ENCODE measurements at regions not wholly inside any gene's neighbourhood (a gene's known extent, or its start where the extent isn't known, plus 50 kb on each side); places are given as distances from the start of the nearest gene placed in this dataset.

- H3K14ac ChIP-seq (ENCODE audit: low read length): no peak overlapping the region
- no peak overlapping the region for H2AFZ ChIP-seq (ENCODE audit: insufficient read depth, low read length, poor library complexity)
- no peak overlapping the region for H4K91ac ChIP-seq (ENCODE audit: low read depth, low read length)
- H2BK5ac ChIP-seq (ENCODE audit: low read depth, low read length, poor library complexity): no peak overlapping the region
- no peak overlapping the region for H3K27ac ChIP-seq (ENCODE audit: low read depth, low read length)
- H3K79me2 ChIP-seq (ENCODE audit: control insufficient read depth, insufficient read depth, low read length, poor library complexity): no peaks in the 10 kb centered on the region
- no peak overlapping the region for H3K4ac ChIP-seq (ENCODE audit: low read depth, low read length)
- no peak overlapping the region for H3K4me2 ChIP-seq (ENCODE audit: low read length)
- H2AK5ac ChIP-seq (ENCODE audit: low read length): no peak overlapping the region
- H3K23ac ChIP-seq (ENCODE audit: low read length): no peak overlapping the region
- no peaks in the 10 kb centered on the region for H3K36me3 ChIP-seq (ENCODE audit: control insufficient read depth in 1 of 2, insufficient read depth in 2 of 2, low read length in 2 of 2)
- WGBS (ENCODE audit: extremely low coverage, insufficient coverage, insufficient read length): no CpG with 5 or more reads among the region's 2 CpGs
- H4K12ac ChIP-seq (ENCODE audit: low read depth, low read length): no peak overlapping the region
- no peaks in the 10 kb centered on the region for H3K4me1 ChIP-seq (ENCODE audit: control insufficient read depth in 1 of 2, insufficient read depth in 2 of 2, low read length in 2 of 2)
- H4K8ac ChIP-seq (ENCODE audit: low read depth, low read length): no peak overlapping the region
- H3K9ac ChIP-seq (ENCODE audit: low read length): no peak overlapping the region
- no peak for DNase-seq
- no peak overlapping the region for H2BK12ac ChIP-seq (ENCODE audit: low read length)
- H3K9me3 ChIP-seq (ENCODE audit: insufficient read depth, low read depth, low read length): no peaks in the 10 kb centered on the region
- no peaks in the 10 kb centered on the region for H3K27me3 ChIP-seq (ENCODE audit: insufficient read depth, low read length)
- H3K79me1 ChIP-seq (ENCODE audit: low read length): no peaks in the 10 kb centered on the region
- no peak overlapping the region for H3K18ac ChIP-seq (ENCODE audit: low read length)
- no peak overlapping the region for H2BK120ac ChIP-seq (ENCODE audit: insufficient read depth, low read length, poor library complexity)
- no peak overlapping the region for H3K4me3 ChIP-seq (ENCODE audit: low read depth, low read length)
Measured at GRCh38 chr4:112885897-112886296, 163.6 kb upstream of the ANK2 start.

GRCh38 chr4:112888622-112889021 lies 160.8 kb upstream of the ANK2 start:
- H3K79me1 ChIP-seq (ENCODE audit: low read length): no peaks in the 10 kb centered on the region
- no peak overlapping the region for H2BK12ac ChIP-seq (ENCODE audit: low read length)
- H3K27ac ChIP-seq (ENCODE audit: low read depth, low read length): no peak overlapping the region
- H3K36me3 ChIP-seq (ENCODE audit: control insufficient read depth in 1 of 2, insufficient read depth in 2 of 2, low read length in 2 of 2): no peaks in the 10 kb centered on the region
- H2BK120ac ChIP-seq (ENCODE audit: insufficient read depth, low read length, poor library complexity): no peak overlapping the region
- no peak overlapping the region for H2AFZ ChIP-seq (ENCODE audit: insufficient read depth, low read length, poor library complexity)
- no peak overlapping the region for H3K4me2 ChIP-seq (ENCODE audit: low read length)
- no peak for DNase-seq
- no peak overlapping the region for H3K14ac ChIP-seq (ENCODE audit: low read length)
- no peaks in the 10 kb centered on the region for H3K27me3 ChIP-seq (ENCODE audit: insufficient read depth, low read length)
- H3K23ac ChIP-seq (ENCODE audit: low read length): no peak overlapping the region
- no peak overlapping the region for H3K4me3 ChIP-seq (ENCODE audit: low read depth, low read length)
- no peak overlapping the region for H4K91ac ChIP-seq (ENCODE audit: low read depth, low read length)
- no peak overlapping the region for H2BK5ac ChIP-seq (ENCODE audit: low read depth, low read length, poor library complexity)
- WGBS (ENCODE audit: extremely low coverage, insufficient coverage, insufficient read length): no CpG with 5 or more reads among the region's 2 CpGs
- H4K8ac ChIP-seq (ENCODE audit: low read depth, low read length): no peak overlapping the region
- no peak overlapping the region for H3K18ac ChIP-seq (ENCODE audit: low read length)
- no peak overlapping the region for H3K9ac ChIP-seq (ENCODE audit: low read length)
- H4K12ac ChIP-seq (ENCODE audit: low read depth, low read length): no peak overlapping the region
- no peaks in the 10 kb centered on the region for H3K4me1 ChIP-seq (ENCODE audit: control insufficient read depth in 1 of 2, insufficient read depth in 2 of 2, low read length in 2 of 2)
- H2AK5ac ChIP-seq (ENCODE audit: low read length): no peak overlapping the region
- no peaks in the 10 kb centered on the region for H3K9me3 ChIP-seq (ENCODE audit: insufficient read depth, low read depth, low read length)
- H3K4ac ChIP-seq (ENCODE audit: low read depth, low read length): no peak overlapping the region
- no peaks in the 10 kb centered on the region for H3K79me2 ChIP-seq (ENCODE audit: control insufficient read depth, insufficient read depth, low read length, poor library complexity)

GRCh38 chr4:112889199-112889598 lies 160.3 kb upstream of the ANK2 start:
- no peak overlapping the region for H4K8ac ChIP-seq (ENCODE audit: low read depth, low read length)
- H3K79me2 ChIP-seq (ENCODE audit: control insufficient read depth, insufficient read depth, low read length, poor library complexity): no peaks in the 10 kb centered on the region
- no peak overlapping the region for H2AFZ ChIP-seq (ENCODE audit: insufficient read depth, low read length, poor library complexity)
- no peak overlapping the region for H4K12ac ChIP-seq (ENCODE audit: low read depth, low read length)
- H3K36me3 ChIP-seq (ENCODE audit: control insufficient read depth in 1 of 2, insufficient read depth in 2 of 2, low read length in 2 of 2): no peaks in the 10 kb centered on the region
- no peaks in the 10 kb centered on the region for H3K27me3 ChIP-seq (ENCODE audit: insufficient read depth, low read length)
- no peaks in the 10 kb centered on the region for H3K9me3 ChIP-seq (ENCODE audit: insufficient read depth, low read depth, low read length)
- H2BK5ac ChIP-seq (ENCODE audit: low read depth, low read length, poor library complexity): no peak overlapping the region
- no peak overlapping the region for H3K4ac ChIP-seq (ENCODE audit: low read depth, low read length)
- H4K91ac ChIP-seq (ENCODE audit: low read depth, low read length): no peak overlapping the region
- H3K18ac ChIP-seq (ENCODE audit: low read length): no peak overlapping the region
- H3K9ac ChIP-seq (ENCODE audit: low read length): no peak overlapping the region
- H3K4me1 ChIP-seq (ENCODE audit: control insufficient read depth in 1 of 2, insufficient read depth in 2 of 2, low read length in 2 of 2): no peaks in the 10 kb centered on the region
- H3K23ac ChIP-seq (ENCODE audit: low read length): no peak overlapping the region
- no peak for DNase-seq
- H3K27ac ChIP-seq (ENCODE audit: low read depth, low read length): no peak overlapping the region
- H3K79me1 ChIP-seq (ENCODE audit: low read length): no peaks in the 10 kb centered on the region
- no peak overlapping the region for H2BK120ac ChIP-seq (ENCODE audit: insufficient read depth, low read length, poor library complexity)
- H3K4me2 ChIP-seq (ENCODE audit: low read length): no peak overlapping the region
- H2BK12ac ChIP-seq (ENCODE audit: low read length): no peak overlapping the region
- H3K14ac ChIP-seq (ENCODE audit: low read length): no peak overlapping the region
- no peak overlapping the region for H2AK5ac ChIP-seq (ENCODE audit: low read length)
- H3K4me3 ChIP-seq (ENCODE audit: low read depth, low read length): no peak overlapping the region

- no peaks in the 10 kb centered on the region for H3K79me1 ChIP-seq (ENCODE audit: low read length)
- H4K8ac ChIP-seq (ENCODE audit: low read depth, low read length): no peak overlapping the region
- no peak overlapping the region for H2AK5ac ChIP-seq (ENCODE audit: low read length)
- no peak overlapping the region for H4K91ac ChIP-seq (ENCODE audit: low read depth, low read length)
- DNase-seq: no peak
- H3K9me3 ChIP-seq (ENCODE audit: insufficient read depth, low read depth, low read length): no peaks in the 10 kb centered on the region
- H3K14ac ChIP-seq (ENCODE audit: low read length): no peak overlapping the region
- H3K4me3 ChIP-seq (ENCODE audit: low read depth, low read length): no peak overlapping the region
- no peak overlapping the region for H3K18ac ChIP-seq (ENCODE audit: low read length)
- no peaks in the 10 kb centered on the region for H3K4me1 ChIP-seq (ENCODE audit: control insufficient read depth in 1 of 2, insufficient read depth in 2 of 2, low read length in 2 of 2)
- H3K9ac ChIP-seq (ENCODE audit: low read length): no peak overlapping the region
- H4K12ac ChIP-seq (ENCODE audit: low read depth, low read length): no peak overlapping the region
- no peaks in the 10 kb centered on the region for H3K36me3 ChIP-seq (ENCODE audit: control insufficient read depth in 1 of 2, insufficient read depth in 2 of 2, low read length in 2 of 2)
- H2AFZ ChIP-seq (ENCODE audit: insufficient read depth, low read length, poor library complexity): no peak overlapping the region
- no CpG with 5 or more reads among the region's 5 CpGs for WGBS (ENCODE audit: extremely low coverage, insufficient coverage, insufficient read length)
- H3K4ac ChIP-seq (ENCODE audit: low read depth, low read length): no peak overlapping the region
- H2BK120ac ChIP-seq (ENCODE audit: insufficient read depth, low read length, poor library complexity): no peak overlapping the region
- no peak overlapping the region for H2BK5ac ChIP-seq (ENCODE audit: low read depth, low read length, poor library complexity)
- H3K4me2 ChIP-seq (ENCODE audit: low read length): no peak overlapping the region
- no peaks in the 10 kb centered on the region for H3K79me2 ChIP-seq (ENCODE audit: control insufficient read depth, insufficient read depth, low read length, poor library complexity)
- H3K27ac ChIP-seq (ENCODE audit: low read depth, low read length): no peak overlapping the region
- no peak overlapping the region for H2BK12ac ChIP-seq (ENCODE audit: low read length)
- H3K27me3 ChIP-seq (ENCODE audit: insufficient read depth, low read length): no peaks in the 10 kb centered on the region
- H3K23ac ChIP-seq (ENCODE audit: low read length): no peak overlapping the region
Measured at GRCh38 chr4:112889619-112890527, 159.6 kb upstream of the ANK2 start.

Measured in trophoblast cell (in vitro differentiated cells and primary cell).